ENCODE measurements at regions not wholly inside any gene's neighbourhood (a gene's known extent, or its start where the extent isn't known, plus 50 kb on each side); places are given as distances from the start of the nearest gene placed in this dataset.
A peak's percentile ranks its signal among the peaks of the same experiment; 100 is the strongest.

GRCh38 chr21:33969581-33969980 lies 54.0 kb upstream of the ATP5PO start:
- Histone ChIP-seq H3K4me1 (peaks cover 9 to 47% (median 22%) of the 10 kb centered on the region in 4 donors), H3K36me3 (no peaks in the 10 kb centered on the region), H3K27me3 (peaks cover 9% of the 10 kb centered on the region), H3K27ac (no peak overlapping the region), H3K4me3 (no peak overlapping the region), H3K9me3 (no peaks in the 10 kb centered on the region)
- TF ChIP-seq POLR2AphosphoS5 (IDR thresholded peaks at IDR 0.05): no peak
- no peak for TF ChIP-seq CTCF (IDR thresholded peaks at IDR 0.05)
- no peak for TF ChIP-seq EP300 (IDR thresholded peaks at IDR 0.05; ENCODE audit: low read depth)
- no peak for TF ChIP-seq POLR2A (IDR thresholded peaks at IDR 0.05)
- in situ Hi-C loops (cut with MboI; ENCODE audit: low pct_ligation_motif_present in 1 of 4, low pct_unique_long_range_greater_than_20kb in 1 of 4, low sequenced_read_pairs in 3 of 4): no loop called here
- intact Hi-C loops (cut with DNase I; ENCODE audit: low total_unique reads): no loop called here
- WGBS, 2 donors (ENCODE audit: low coverage in 1 of 2): 62 to 67% methylated on average over 3 of the region's 3 CpGs
- DNase-seq: no peak

DNA sequence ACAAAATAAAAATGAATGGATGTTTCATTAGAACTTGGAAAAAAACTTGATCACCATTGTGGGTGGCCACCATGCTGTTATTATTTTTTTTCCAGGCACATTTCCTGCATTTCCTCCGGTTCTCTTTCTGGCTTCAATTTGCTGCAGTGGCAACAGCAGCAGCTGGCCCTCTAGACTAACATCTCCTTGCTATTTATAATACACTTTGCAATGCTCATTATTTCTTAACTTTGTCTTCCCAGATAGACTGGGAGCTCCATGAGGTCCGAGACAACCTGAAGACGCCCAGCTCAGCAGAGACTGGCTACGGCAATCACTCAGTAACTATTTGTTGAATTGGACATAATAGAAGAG lies 53.4 kb upstream of the ATP5PO start:
- Histone ChIP-seq H3K27ac (peak overlapping the region in 2 of 4 donors; percentile 8 to 9), H3K4me1 (peaks cover 9 to 47% (median 22%) of the 10 kb centered on the region in 4 donors), H3K27me3 (peaks cover 9% of the 10 kb centered on the region), H3K9me3 (no peaks in the 10 kb centered on the region), H3K36me3 (no peaks in the 10 kb centered on the region), H3K4me3 (no peak overlapping the region)
- no peak for DNase-seq
- WGBS, 2 donors (ENCODE audit: low coverage in 1 of 2): 73 to 74% methylated on average over 4 of the region's 4 CpGs
- in situ Hi-C loops (cut with MboI; ENCODE audit: low pct_ligation_motif_present in 1 of 4, low pct_unique_long_range_greater_than_20kb in 1 of 4, low sequenced_read_pairs in 3 of 4): no loop called here
- TF ChIP-seq POLR2A (IDR thresholded peaks at IDR 0.05) (no peak), CTCF (IDR thresholded peaks at IDR 0.05) (no peak), POLR2AphosphoS5 (IDR thresholded peaks at IDR 0.05) (no peak), EP300 (IDR thresholded peaks at IDR 0.05; ENCODE audit: low read depth) (no peak)
- intact Hi-C loops (cut with DNase I; ENCODE audit: low total_unique reads): no loop called here

DNA sequence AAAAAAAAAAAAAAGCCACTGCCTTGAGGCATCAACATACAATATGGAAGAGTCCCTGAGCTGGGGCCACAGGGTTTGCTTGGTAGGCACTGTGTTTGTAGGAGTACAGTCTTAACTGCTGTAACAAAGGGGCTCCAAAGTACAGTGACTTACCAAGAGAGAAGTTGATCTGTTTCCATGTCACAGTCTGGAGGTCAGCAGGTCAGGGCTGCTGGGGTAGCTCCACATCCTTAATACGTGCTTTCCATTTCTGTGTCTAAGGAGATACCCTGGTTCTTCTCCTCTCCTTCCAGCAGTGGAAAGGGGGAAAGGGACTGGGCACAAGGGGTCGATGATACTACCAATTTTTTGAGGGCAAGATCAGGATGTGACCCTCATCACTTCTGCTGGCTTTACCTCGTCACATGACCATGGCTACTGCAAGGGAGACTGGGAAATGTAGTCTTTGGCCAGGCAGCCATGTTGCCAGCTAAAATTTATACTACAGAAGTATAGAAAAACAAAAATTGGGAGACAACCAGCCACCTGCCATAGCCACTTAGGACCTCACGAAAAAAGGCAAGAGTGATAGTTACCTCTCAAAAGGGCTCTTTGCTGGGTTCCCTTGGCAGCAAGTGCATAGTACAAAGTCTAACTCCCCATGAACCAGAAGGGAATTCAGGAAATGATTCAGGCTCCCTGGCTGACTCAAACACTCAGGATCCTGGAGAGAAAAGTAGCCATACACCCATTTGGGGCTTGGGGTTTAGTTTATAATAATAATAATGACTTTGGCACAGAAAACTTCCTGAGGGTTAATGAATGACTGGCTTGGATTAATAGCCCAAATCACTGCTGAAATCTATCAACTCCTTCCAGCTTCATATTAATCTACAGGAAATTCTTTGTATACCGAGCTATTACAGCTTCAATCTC lies 52.7 kb upstream of the ATP5PO start:
- WGBS, 2 donors (ENCODE audit: low coverage in 1 of 2): 51 to 65% methylated on average over 2 to 5 of the region's 5 CpGs
- DNase-seq: peak; percentile 15
- Histone ChIP-seq H3K27ac (peak overlapping the region in 3 of 4 donors; percentile 8 to 41 (median 9)), H3K36me3 (no peaks in the 10 kb centered on the region), H3K4me1 (peaks cover 9 to 47% (median 22%) of the 10 kb centered on the region in 4 donors), H3K27me3 (peaks cover 7% of the 10 kb centered on the region), H3K9me3 (no peaks in the 10 kb centered on the region), H3K4me3 (no peak overlapping the region)
- intact Hi-C loops (cut with DNase I; ENCODE audit: low total_unique reads) (no loop called here), in situ Hi-C loops (cut with MboI; ENCODE audit: low pct_ligation_motif_present in 1 of 4, low pct_unique_long_range_greater_than_20kb in 1 of 4, low sequenced_read_pairs in 3 of 4) (no loop called here)
- TF ChIP-seq CTCF (IDR thresholded peaks at IDR 0.05) (no peak), POLR2A (IDR thresholded peaks at IDR 0.05) (no peak), EP300 (IDR thresholded peaks at IDR 0.05; ENCODE audit: low read depth) (no peak), POLR2AphosphoS5 (IDR thresholded peaks at IDR 0.05) (no peak)

GRCh38 chr21:33967086-33967571 lies 51.5 kb upstream of the ATP5PO start:
- Histone ChIP-seq H3K27ac (no peak overlapping the region), H3K4me1 (peaks cover 9 to 39% (median 19%) of the 10 kb centered on the region in 4 donors), H3K4me3 (no peak overlapping the region), H3K36me3 (no peaks in the 10 kb centered on the region), H3K9me3 (no peaks in the 10 kb centered on the region), H3K27me3 (no peaks in the 10 kb centered on the region)
- 98 to 100% methylated on average over 2 to 5 of the region's 5 CpGs for WGBS, 2 donors (ENCODE audit: low coverage in 1 of 2)
- in situ Hi-C loops (cut with MboI; ENCODE audit: low pct_ligation_motif_present in 1 of 4, low pct_unique_long_range_greater_than_20kb in 1 of 4, low sequenced_read_pairs in 3 of 4): no loop called here
- DNase-seq: no peak
- TF ChIP-seq POLR2A (IDR thresholded peaks at IDR 0.05): no peak
- no peak for TF ChIP-seq CTCF (IDR thresholded peaks at IDR 0.05)
- no peak for TF ChIP-seq POLR2AphosphoS5 (IDR thresholded peaks at IDR 0.05)
- no peak for TF ChIP-seq EP300 (IDR thresholded peaks at IDR 0.05; ENCODE audit: low read depth)
- intact Hi-C loops (cut with DNase I; ENCODE audit: low total_unique reads): no loop called here

All from transverse colon (tissue), 4 donors.